Psoas muscle (tissue), 7 donors: ENCODE measurements at regions not wholly inside any gene's neighbourhood (a gene's known extent, or its start where the extent isn't known, plus 50 kb on each side); places are given as distances from the start of the nearest gene placed in this dataset.

Source experiments
- ATAC-seq, 4 donors: fragments of 200-7000 bp; cut with Tn5 transposase; one replicate each; pipeline ENCODE4 v1.9.1; 2020; ENCODE audit warnings: moderate library complexity in 3 of 4, mild to moderate bottlenecking in 2 of 4
- DNase-seq, 2 donors: peaks; one replicate each; pipeline ENCODE4 v3.0.0-alpha.2; 2020
- H3K27ac ChIP-seq: fragments of 200-600 bp; one replicate; pipeline ENCODE4 v1.8.0; 2022
- H3K27me3 ChIP-seq, 3 donors: fragments of 200-600 bp in 1 of 3; one replicate each; pipeline versions ENCODE4 v1.6.1 to v1.8.0; 2013 to 2022; ENCODE audit warnings: low read length in 2 of 3, mild to moderate bottlenecking in 2 of 3, moderate library complexity in 1 of 3; ENCODE audit not compliant: insufficient read depth in 3 of 3
- H3K36me3 ChIP-seq, 2 donors: fragments of 200-600 bp in 1 of 2; one replicate each; pipeline versions ENCODE4 v1.6.1 to v1.8.0; 2013 to 2022; ENCODE audit warnings: low read depth in 1 of 2, mild to moderate bottlenecking in 1 of 2, moderate library complexity in 1 of 2; ENCODE audit not compliant: insufficient read depth in 1 of 2
- H3K4me1 ChIP-seq: fragments of 200-600 bp; one replicate; pipeline ENCODE4 v1.8.0; 2022
- H3K4me3 ChIP-seq: fragments of 200-600 bp; one replicate; pipeline ENCODE4 v1.8.0; 2022; ENCODE audit warnings: mild to moderate bottlenecking
- H3K9me3 ChIP-seq: fragments of 200-600 bp; one replicate; pipeline ENCODE4 v1.8.0; 2022
- WGBS, 3 donors: extraction: QIAGEN DNeasy Blood & Tissue Kit; methylation state at CpG; one replicate each; pipeline versions ENCODE4 v1.1.6 to v1.1.7; 2013; 5-methylcytosine and 5-hydroxymethylcytosine counted together
- intact Hi-C, 2 donors: fragments of 100-400 bp; cut with DNase I; formaldehyde crosslinking; loops; one replicate each; pipeline versions ENCODE4 v1.11.0 to v1.14.2; 2022
- TF ChIP-seq, protein P1 (sequence below): fragments of 200-600 bp; IDR thresholded peaks from one replicate; pipeline ENCODE4 v1.8.0; 2022; ENCODE audit warnings: antibody characterized with exemption
- donor health status: healthy with polysubstance abuse.
- donor health status: DM: no; HTN: no; CAD: no; lungs with moderate emphysema.
- donor health status: Bipolar disorder and iron deficiency.
- donor health status: healthy.
- donor health status: DM: yes; HTN: yes; CAD: no.
- donor health status: DM: no; HTN: no; CAD: no.
- donor health status: DM: yes; HTN: yes; CAD: no.

DNA sequence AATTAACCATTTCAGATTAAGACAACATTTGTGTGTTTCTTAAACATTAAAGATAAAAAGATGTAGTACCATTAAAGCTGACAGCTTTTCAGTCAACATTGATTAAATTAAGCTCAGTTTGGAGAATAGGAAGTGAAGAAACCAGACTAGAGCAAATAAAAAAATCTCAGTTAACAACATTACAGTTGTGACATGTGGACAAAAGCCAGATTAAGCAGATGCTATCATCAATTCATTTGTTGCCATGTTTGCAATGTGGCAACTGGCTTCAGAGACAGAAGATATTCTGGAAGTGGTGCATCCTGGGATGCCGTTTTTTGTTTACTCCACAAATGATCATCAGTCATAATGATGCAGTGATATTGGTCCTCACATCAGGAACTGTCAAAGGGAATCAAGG, 70.3 kb upstream of the CNTLN start:
- Histone ChIP-seq H3K27ac (no peak overlapping the region), H3K4me1 (no peaks in the 10 kb centered on the region), H3K36me3 (no peaks in the 10 kb centered on the region), H3K27me3 (no peaks in the 10 kb centered on the region), H3K4me3 (no peak overlapping the region), H3K9me3 (no peaks in the 10 kb centered on the region)
- ATAC-seq (no peak), DNase-seq (no peak)
- intact Hi-C loops: no loop called here
- 48 to 72% (median 50%) methylated on average over 1 of the region's 1 CpG for WGBS, 3 donors
- TF ChIP-seq, protein P1, sequence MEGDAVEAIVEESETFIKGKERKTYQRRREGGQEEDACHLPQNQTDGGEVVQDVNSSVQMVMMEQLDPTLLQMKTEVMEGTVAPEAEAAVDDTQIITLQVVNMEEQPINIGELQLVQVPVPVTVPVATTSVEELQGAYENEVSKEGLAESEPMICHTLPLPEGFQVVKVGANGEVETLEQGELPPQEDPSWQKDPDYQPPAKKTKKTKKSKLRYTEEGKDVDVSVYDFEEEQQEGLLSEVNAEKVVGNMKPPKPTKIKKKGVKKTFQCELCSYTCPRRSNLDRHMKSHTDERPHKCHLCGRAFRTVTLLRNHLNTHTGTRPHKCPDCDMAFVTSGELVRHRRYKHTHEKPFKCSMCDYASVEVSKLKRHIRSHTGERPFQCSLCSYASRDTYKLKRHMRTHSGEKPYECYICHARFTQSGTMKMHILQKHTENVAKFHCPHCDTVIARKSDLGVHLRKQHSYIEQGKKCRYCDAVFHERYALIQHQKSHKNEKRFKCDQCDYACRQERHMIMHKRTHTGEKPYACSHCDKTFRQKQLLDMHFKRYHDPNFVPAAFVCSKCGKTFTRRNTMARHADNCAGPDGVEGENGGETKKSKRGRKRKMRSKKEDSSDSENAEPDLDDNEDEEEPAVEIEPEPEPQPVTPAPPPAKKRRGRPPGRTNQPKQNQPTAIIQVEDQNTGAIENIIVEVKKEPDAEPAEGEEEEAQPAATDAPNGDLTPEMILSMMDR: no peak

DNA sequence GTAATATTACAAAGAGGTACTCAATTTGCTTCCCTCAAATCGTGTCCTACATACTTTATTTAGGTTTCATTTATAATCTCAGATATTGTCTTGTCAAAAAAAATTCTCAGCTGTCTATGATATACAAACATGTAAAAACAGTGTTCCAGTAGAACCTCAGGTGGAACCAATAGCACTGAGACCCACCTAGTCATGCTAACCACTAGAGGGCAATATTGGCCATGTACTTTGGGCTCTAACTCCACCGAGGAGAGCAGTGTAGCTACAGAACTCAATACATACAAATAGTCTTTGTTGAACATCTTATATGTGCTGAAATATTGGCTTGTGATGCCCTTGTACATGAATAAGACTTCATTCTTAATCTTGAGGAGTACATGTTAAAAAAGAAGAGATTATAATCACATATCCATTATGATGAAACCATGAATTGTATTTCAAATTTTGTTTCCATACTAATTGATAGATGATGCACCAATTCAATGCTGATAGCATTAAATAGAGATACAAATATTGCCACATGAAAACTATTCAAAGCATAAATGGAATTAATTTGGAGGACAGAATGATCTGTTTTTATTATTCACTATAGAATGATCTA, 71.2 kb upstream of the CNTLN start:
- Histone ChIP-seq H3K36me3 (no peaks in the 10 kb centered on the region), H3K27me3 (no peaks in the 10 kb centered on the region), H3K4me3 (no peak overlapping the region), H3K9me3 (no peaks in the 10 kb centered on the region), H3K4me1 (no peaks in the 10 kb centered on the region), H3K27ac (no peak overlapping the region)
- DNase-seq (no peak), ATAC-seq (peak in 3 of 4 donors; percentile 49 to 83 (median 76))
- intact Hi-C loops: no loop called here
- WGBS, 3 donors: 7 to 16% (median 8%) methylated on average over 2 of the region's 2 CpGs
- TF ChIP-seq, protein P1: peak; percentile 63

DNA sequence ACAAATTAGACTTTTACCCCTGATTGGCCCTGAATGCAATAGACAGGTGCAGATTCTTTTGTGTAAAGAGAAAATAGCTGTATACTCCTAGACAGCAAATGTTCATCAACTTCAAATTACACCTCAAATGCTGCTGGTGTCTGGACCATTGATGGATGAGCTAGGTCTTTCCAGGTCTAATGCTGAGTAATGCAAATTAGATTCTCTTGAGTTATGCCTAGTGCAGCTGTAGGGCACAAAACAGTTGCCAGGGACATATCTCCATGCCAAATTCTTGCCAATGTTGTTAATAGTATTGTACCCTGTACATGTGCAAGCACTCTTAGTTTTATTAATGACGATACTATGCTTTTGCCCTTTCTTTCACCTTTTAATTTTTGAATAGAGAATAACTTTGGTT, 72.3 kb upstream of the CNTLN start:
- ATAC-seq (no peak), DNase-seq (no peak)
- intact Hi-C loops: no loop called here
- Histone ChIP-seq H3K27ac (no peak overlapping the region), H3K9me3 (no peaks in the 10 kb centered on the region), H3K27me3 (no peaks in the 10 kb centered on the region), H3K36me3 (no peaks in the 10 kb centered on the region), H3K4me1 (no peaks in the 10 kb centered on the region), H3K4me3 (no peak overlapping the region)
- 17 to 21% (median 17%) methylated on average over 1 of the region's 1 CpG for WGBS, 3 donors
- TF ChIP-seq, protein P1: no peak

DNA sequence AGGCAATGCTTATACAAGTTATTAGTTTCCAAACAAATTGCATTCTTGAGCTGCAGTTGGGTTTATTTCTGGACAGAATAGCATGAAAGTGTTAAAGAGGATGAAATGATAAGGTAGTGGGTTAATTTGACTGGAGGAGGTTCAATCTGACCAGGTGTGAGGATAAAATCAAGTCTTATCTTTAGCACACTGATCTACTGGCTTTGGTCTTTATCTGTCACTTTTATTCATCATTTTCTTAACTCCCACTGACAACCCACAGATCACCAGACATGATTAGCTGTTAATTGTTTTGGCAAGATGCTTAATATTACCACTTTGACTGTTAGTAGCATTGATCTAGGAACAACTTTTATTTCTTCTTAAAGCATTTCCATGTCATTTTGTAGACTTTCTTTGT, 74.4 kb upstream of the CNTLN start:
- H3K4me1 ChIP-seq: no peaks in the 10 kb centered on the region
- no peaks in the 10 kb centered on the region for H3K9me3 ChIP-seq
- no peaks in the 10 kb centered on the region for H3K27me3 ChIP-seq
- ATAC-seq (no peak), DNase-seq (no peak)
- H3K36me3 ChIP-seq: no peaks in the 10 kb centered on the region
- H3K4me3 ChIP-seq: no peak overlapping the region
- TF ChIP-seq, protein P1: no peak
- H3K27ac ChIP-seq: no peak overlapping the region
- intact Hi-C loops: no loop called here

DNA sequence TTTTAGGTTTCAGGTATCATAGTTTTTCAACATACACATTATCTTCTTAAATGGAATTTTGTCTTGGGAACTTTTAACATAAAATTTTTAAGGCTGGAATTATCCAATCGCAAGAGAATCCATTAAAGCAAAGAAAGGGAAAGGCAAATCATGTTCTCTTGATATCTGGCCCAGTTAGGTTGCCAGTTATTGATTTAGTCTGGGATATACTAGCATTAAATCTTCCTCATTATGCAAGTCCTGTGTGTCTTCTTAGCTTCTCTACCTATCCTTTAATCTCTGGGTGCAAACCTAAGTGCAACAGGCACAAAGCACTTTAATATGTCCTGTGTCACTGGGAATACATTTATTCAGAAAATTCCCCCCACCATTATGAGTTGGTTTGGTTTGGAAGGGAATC, 75.4 kb upstream of the CNTLN start:
- ATAC-seq (no peak), DNase-seq (no peak)
- H3K36me3 ChIP-seq: no peaks in the 10 kb centered on the region
- intact Hi-C loops: no loop called here
- no peaks in the 10 kb centered on the region for H3K9me3 ChIP-seq
- WGBS, 3 donors: 93 to 98% (median 96%) methylated on average over 1 of the region's 1 CpG
- H3K4me3 ChIP-seq: no peak overlapping the region
- no peaks in the 10 kb centered on the region for H3K27me3 ChIP-seq
- H3K4me1 ChIP-seq: no peaks in the 10 kb centered on the region
- no peak overlapping the region for H3K27ac ChIP-seq
- TF ChIP-seq, protein P1: no peak
